ENCODE measurements at regions not wholly inside any gene's neighbourhood (a gene's known extent, or its start where the extent isn't known, plus 50 kb on each side); places are given as distances from the start of the nearest gene placed in this dataset.

DNA sequence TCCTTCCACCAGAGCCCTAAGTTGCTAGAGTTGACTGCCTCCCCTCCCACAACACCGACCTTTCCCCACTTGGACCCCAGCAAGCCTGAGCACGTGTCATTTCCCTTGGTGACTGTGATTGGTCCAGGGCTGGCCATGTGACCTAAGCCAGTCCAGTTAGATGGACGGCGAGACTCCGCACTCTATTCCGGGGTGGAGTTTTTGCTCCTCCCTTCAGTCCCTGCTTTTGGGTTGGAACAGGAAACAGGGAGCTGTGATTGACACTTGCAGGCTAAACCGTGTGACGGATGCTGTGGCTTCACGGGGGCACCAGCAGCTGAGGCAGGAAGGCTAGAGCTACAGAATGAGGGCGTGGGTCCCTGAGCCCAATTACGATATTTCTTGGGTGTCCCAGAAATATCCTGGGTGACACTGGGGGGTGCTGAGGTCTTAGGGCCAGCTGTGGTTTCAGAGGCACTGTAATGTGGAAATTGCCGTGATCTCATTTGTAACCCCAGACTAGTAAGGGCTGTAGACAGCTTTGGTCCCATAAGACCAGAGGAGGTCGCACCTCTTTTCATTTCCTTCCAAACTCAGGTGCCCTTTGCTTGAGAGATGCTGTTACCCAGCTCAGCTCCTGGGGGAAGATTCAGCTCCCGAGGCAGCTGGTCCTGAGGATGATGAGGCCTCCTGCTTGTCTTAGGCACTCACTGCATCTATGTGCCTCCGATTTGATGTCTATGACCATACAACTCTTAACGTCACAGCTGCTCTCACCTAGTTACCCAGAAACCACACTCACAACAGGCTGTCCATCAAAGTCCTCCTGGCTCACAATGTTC, 102.7 kb upstream of the NPTX2 start:
- DNase-seq, result no peak

GRCh38 chr7:98511175-98511574, 105.9 kb upstream of the NPTX2 start:
- DNase-seq, result no peak

DNA sequence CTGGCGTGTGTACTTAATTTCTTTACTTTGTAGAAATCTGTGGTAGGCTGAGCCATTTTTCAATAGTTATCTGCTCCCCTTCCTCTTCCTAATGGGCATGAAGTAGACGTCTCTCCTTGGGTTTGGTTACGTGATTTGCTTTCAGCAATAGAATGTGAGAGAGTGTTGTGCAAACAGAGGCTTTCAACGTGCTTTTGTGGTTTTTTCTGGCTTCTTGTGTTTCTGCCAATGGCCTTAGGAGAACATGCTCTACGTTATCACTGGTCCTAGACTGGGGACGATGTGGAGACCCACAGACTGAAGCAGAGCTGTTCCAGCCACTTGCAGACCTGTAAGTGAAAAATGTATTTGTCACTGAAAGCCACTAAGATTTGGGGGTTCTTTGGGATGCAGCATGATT, 107.2 kb upstream of the NPTX2 start:
- DNase-seq, result no peak

GRCh38 chr7:98506471-98506870, 105.6 kb upstream of the BAIAP2L1 start:
- DNase-seq, result no peak

DNA sequence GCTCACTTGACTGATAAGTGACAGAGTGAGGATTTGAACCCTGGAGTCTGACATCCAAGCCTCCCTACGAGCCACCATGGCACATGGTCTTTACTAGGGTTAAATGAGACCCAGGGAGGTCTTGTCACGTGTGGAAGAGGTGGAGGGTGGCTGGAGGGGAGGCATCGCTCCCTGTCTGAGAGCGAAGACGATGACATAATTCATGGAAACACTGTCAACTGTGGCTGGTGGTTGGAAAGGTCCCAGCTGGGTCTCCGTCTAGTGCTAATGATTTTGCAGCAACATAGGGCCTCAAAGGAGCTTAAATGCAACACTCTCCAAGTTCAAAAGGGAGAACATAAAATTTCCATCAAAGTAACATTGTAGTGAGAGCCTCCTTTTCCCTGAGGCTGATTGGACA, 99.9 kb upstream of the BAIAP2L1 start:
- no peak for DNase-seq

- DNase-seq, result no peak
Measured at GRCh38 chr7:98496618-98497017, 95.7 kb upstream of the BAIAP2L1 start.

GRCh38 chr7:98495200-98495955, 94.5 kb upstream of the BAIAP2L1 start:
- DNase-seq, result no peak

GRCh38 chr7:98493030-98493778, 92.3 kb upstream of the BAIAP2L1 start:
- no peak for DNase-seq

- DNase-seq, result no peak
Measured at GRCh38 chr7:98488167-98488566, 87.3 kb upstream of the BAIAP2L1 start.

- no peak for DNase-seq
Measured at GRCh38 chr7:98483964-98484545, 83.2 kb upstream of the BAIAP2L1 start.

- DNase-seq, result no peak
Measured at GRCh38 chr7:98483276-98483963, 82.5 kb upstream of the BAIAP2L1 start.

DNA sequence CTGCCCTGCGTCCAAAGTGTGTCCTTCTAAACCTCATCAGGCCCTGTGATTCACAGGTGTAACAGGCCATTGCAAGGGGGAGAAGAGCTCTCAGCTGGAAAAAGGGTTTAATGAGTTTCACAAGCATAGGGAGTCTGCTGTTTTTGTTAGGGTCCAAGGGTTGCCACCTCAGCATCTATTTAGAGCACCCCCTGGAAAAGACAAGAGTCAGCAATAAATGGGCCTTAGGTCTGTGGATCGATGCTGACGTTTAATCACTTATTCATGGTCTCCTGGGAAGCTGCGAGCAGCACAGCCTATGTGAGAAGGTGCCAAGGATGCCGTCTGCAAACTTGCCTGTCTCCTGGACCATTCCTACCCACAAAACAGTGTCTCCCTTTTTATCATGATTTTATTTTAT, 78.4 kb upstream of the BAIAP2L1 start:
- DNase-seq, result no peak

DNA sequence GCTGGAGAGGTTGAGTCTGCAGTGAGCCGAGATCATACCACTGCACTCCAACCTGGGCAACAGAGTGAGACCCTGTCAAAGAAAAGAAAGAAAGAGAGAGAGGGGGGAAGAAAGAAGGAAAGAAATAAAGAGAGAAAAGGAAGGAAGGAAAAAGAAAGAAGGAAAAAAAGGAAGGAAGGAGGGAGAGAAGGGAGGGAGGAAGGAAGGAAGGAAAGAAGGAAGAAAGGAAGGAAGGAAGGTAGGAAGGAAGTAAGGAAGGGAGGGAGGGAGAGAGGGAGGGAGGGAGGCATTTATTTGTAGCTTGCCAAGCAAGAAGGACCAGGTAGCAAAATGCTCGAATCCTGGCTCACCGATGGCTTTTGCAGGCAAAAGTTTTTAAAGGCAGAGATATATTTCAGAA, 74.5 kb upstream of the BAIAP2L1 start:
- DNase-seq, result no peak

GRCh38 chr7:98474558-98474957, 73.7 kb upstream of the BAIAP2L1 start:
- DNase-seq, result no peak

DNA sequence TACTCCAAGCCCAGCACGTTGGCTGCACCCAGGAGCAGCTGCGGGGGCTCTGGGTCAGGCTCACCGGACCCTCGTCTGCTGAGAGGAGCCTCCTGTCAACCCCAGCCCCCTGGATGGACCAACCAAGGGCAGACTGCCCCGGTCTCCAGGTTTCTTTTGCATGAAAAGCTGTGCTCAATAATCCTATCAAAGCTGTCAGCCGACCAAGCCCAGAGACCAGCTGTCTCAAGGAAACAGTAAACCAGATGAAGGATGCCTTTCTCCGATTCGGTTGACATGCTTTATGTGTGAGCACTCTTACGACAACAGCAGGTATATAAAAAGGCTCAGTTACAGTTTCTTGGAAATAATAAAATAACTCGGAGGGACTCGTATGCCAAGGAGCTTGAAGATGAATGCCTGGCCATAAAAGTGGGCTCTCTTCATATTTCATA, 71.6 kb upstream of the BAIAP2L1 start:
- no peak for DNase-seq

- DNase-seq, result peak; percentile 57
Measured at GRCh38 chr7:98470485-98471240, 69.8 kb upstream of the BAIAP2L1 start.

GRCh38 chr7:98469088-98469487, 68.2 kb upstream of the BAIAP2L1 start:
- no peak for DNase-seq

DNA sequence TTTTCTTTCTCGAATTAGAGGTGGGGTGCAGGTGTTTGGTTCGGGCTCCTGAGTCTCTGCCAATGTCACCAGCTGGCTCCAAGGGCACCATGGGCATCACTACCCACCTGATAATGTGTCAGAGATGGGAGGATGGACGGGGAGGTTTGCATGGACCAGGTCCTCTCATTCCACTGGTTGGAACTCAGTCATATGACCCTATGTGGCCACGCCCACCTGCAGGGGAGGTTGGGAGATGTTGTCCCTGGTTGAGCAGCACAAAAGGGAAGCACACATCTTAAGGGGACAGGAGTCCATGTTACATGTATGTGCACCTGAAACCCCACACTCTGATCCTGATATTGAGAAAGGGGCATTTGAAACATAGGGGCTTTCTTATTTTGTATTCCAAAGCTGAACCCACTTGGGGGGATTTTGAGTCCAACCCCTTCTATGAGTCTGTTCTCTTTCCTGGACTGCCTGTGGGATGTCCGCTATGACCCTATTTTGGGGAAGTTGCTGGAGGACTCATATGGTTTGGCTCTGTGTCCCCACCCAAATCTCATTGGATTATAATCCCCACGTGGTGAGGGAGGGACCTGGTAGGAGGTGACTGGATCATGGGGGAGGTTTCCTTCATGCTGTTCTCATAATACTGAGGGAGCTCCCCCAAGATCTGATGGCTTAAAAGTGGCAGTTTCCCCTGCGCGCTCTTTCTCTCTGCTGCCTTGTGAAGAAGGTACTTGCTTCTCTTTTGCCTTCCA, 66.9 kb upstream of the BAIAP2L1 start:
- no peak for DNase-seq

DNA sequence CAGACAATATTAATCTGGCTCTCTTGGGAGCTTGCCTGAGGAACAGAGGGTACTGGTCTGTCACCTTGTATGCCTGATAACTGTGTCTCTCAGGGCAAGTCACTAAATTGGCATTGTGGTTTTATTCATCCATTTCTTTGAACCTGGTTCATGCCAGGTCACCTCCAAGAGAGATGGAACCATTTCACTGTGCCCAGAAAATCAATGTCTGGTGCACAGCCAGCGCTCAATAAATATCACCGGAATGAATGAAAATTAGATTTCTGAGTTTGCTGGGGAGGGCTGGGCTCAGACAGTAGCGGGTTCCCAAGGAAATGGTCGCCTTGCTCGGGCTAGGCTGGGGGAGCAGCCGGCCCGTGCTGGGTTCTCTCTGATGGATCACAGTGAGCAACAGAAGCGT, 64.1 kb upstream of the BAIAP2L1 start:
- DNase-seq, result no peak

DNA sequence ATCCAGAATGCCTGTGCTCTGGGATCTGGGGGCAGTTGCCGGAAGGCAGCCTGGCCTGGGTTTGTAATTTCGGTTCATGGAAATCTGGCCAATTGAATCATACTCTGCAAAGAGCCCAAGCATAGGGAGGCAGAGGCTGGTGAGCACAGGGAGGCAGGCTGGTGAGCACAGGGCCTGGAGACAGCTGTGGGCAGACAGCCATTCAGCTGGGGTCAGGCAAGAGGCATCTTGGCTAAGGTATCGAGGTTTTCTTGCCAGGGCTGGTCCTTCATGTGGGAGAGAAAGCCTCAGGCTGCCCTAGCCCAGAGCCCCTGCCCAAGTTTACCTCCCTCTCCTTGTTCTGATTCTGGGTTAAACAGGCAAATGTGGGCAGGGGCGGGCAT, 63.7 kb upstream of the BAIAP2L1 start:
- no peak for DNase-seq
